Panc1 (cell line): ENCODE measurements at regions not wholly inside any gene's neighbourhood (a gene's known extent, or its start where the extent isn't known, plus 50 kb on each side); places are given as distances from the start of the nearest gene placed in this dataset.

Experiments
- ATAC-seq: fragments of 200-7000 bp; cut with Tn5 transposase; 2 replicates; pipeline ENCODE4 v1.9.1; 2020; ENCODE audit warnings: mild to moderate bottlenecking, moderate library complexity
- BruUV-seq: library from RNA; stranded (reverse); fragments of 400-500 nt; replicated peaks from 2 replicates; lab custom pipeline; 2021; lab: Mats Ljungman, UMichigan
- CTCF ChIA-PET: fragments of 300-600 bp; sonication (Branson Sonifier 250); formaldehyde crosslinking; loops from one replicate; lab custom pipeline; 2022; ENCODE audit warnings: antibody characterized with exemption; lab: Charles Lee
- POLR2A ChIA-PET: fragments of 300-600 bp; sonication (Branson Sonifier 250); formaldehyde crosslinking; loops from one replicate; lab custom pipeline; 2022; ENCODE audit warnings: antibody characterized with exemption; lab: Charles Lee
- DNase-seq: peaks from one replicate; pipeline ENCODE4 v3.0.0-alpha.2; 2010; ENCODE audit warnings: low read depth, low spot score
- H3K27ac ChIP-seq: 2 replicates; pipeline ENCODE4 v1.5.1; 2011; ENCODE audit warnings: mild to moderate bottlenecking, low read length, inconsistent platforms
- H3K27me3 ChIP-seq: fragments of 200-500 bp; sonication (Bioruptor generic); 2 replicates; pipeline ENCODE4 v1.6.0; 2014; ENCODE audit warnings: low read length, inconsistent platforms; ENCODE audit not compliant: control insufficient read depth, insufficient read depth
- H3K36me3 ChIP-seq: fragments of 200-500 bp; sonication (Bioruptor generic); 2 replicates; pipeline ENCODE4 v1.5.1; 2014; ENCODE audit warnings: inconsistent platforms, mild to moderate bottlenecking, low read length, moderate library complexity; ENCODE audit not compliant: control insufficient read depth, insufficient read depth
- H3K4me1 ChIP-seq: 2 replicates; pipeline ENCODE4 v1.5.1; 2011; ENCODE audit warnings: inconsistent platforms, mild to moderate bottlenecking, low read length, moderate library complexity; ENCODE audit not compliant: control insufficient read depth, insufficient read depth
- H3K4me3 ChIP-seq, 2 experiments: 2 replicates each; pipeline ENCODE4 v1.5.1; 2011 to 2012; ENCODE audit warnings: low read depth in 2 of 2, low read length in 2 of 2, mild to moderate bottlenecking in 2 of 2, inconsistent platforms in 1 of 2, moderate library complexity in 1 of 2
- H3K9me3 ChIP-seq: fragments of 200-500 bp; sonication (Bioruptor generic); 2 replicates; pipeline ENCODE4 v1.5.1; 2014; ENCODE audit warnings: low read depth, mild to moderate bottlenecking, inconsistent platforms, low read length, moderate library complexity; ENCODE audit not compliant: control insufficient read depth, insufficient read depth
- POLR2AphosphoS5 ChIP-seq: IDR thresholded peaks from 2 replicates; pipeline ENCODE4 v1.6.1; 2012; ENCODE audit warnings: mild to moderate bottlenecking, low read depth, low read length, moderate library complexity
- REST ChIP-seq, 2 experiments: IDR thresholded peaks; 2 replicates each; pipeline ENCODE4 v1.6.1; 2011 to 2012; ENCODE audit warnings: low read depth in 2 of 2, control low read depth in 1 of 2, low read length in 1 of 2, mild to moderate bottlenecking in 1 of 2, moderate library complexity in 1 of 2; ENCODE audit not compliant: insufficient read depth in 1 of 2
- SIN3A ChIP-seq: IDR thresholded peaks from 2 replicates; pipeline ENCODE4 v1.6.1; 2012; ENCODE audit warnings: low read depth, mild to moderate bottlenecking, low read length, moderate library complexity, borderline replicate concordance; ENCODE audit not compliant: insufficient read depth
- TCF7L2 ChIP-seq: IDR thresholded peaks from 2 replicates; pipeline ENCODE4 v1.6.1; 2011; ENCODE audit warnings: mild to moderate bottlenecking, low read depth, low read length, inconsistent platforms
- in situ Hi-C: cut with HindIII; loops from 2 replicates; pipeline ENCODE4 v1.10.0; 2016; ENCODE audit warnings: low sequenced_read_pairs, low pct_unique_long_range_greater_than_20kb
- intact Hi-C: fragments of 100-400 bp; cut with micrococcal nuclease; formaldehyde crosslinking; loops from one replicate; pipeline ENCODE4 v1.10.0; 2022; ENCODE audit not compliant: unreplicated experiment
- TF ChIP-seq, protein P1 (sequence below): fragments of 450-650 bp; IDR thresholded peaks from 2 replicates; pipeline ENCODE4 v1.5.1; 2017; ENCODE audit warnings: mild to moderate bottlenecking

- Histone ChIP-seq H3K27ac (no peak overlapping the region), H3K9me3 (no peaks in the 10 kb centered on the region), H3K36me3 (no peaks in the 10 kb centered on the region), H3K4me1 (no peaks in the 10 kb centered on the region), H3K27me3 (no peaks in the 10 kb centered on the region), H3K4me3 (no peak overlapping the region)
- in situ Hi-C loops, result no loop called here
- ChIA-PET CTCF (no interaction called here), POLR2A (no interaction called here)
- BruUV-seq, result no TSS peak
- no peak for TF ChIP-seq TCF7L2
- no peak for TF ChIP-seq SIN3A
- TF ChIP-seq POLR2AphosphoS5, result no peak
- TF ChIP-seq REST (IDR thresholded peaks at IDR 0.05; ENCODE audit: insufficient read depth in 1 of 2, low read depth in 2 of 2, low read length in 1 of 2), result no peak
- TF ChIP-seq, protein P1, sequence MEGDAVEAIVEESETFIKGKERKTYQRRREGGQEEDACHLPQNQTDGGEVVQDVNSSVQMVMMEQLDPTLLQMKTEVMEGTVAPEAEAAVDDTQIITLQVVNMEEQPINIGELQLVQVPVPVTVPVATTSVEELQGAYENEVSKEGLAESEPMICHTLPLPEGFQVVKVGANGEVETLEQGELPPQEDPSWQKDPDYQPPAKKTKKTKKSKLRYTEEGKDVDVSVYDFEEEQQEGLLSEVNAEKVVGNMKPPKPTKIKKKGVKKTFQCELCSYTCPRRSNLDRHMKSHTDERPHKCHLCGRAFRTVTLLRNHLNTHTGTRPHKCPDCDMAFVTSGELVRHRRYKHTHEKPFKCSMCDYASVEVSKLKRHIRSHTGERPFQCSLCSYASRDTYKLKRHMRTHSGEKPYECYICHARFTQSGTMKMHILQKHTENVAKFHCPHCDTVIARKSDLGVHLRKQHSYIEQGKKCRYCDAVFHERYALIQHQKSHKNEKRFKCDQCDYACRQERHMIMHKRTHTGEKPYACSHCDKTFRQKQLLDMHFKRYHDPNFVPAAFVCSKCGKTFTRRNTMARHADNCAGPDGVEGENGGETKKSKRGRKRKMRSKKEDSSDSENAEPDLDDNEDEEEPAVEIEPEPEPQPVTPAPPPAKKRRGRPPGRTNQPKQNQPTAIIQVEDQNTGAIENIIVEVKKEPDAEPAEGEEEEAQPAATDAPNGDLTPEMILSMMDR, result no peak
- DNase-seq (no peak), ATAC-seq (no peak)
- intact Hi-C loops, result no loop called here
Measured at GRCh38 chr13:58018865-58019264, 387.3 kb downstream of the PCDH17 start.

- ATAC-seq (no peak), DNase-seq (no peak)
- Histone ChIP-seq H3K4me3 (no peak overlapping the region), H3K9me3 (no peaks in the 10 kb centered on the region), H3K4me1 (no peaks in the 10 kb centered on the region), H3K27me3 (no peaks in the 10 kb centered on the region), H3K27ac (no peak overlapping the region), H3K36me3 (no peaks in the 10 kb centered on the region)
- in situ Hi-C loops, result no loop called here
- BruUV-seq, result no TSS peak
- intact Hi-C loops, result no loop called here
- CTCF ChIA-PET, result no interaction called here
- TF ChIP-seq POLR2AphosphoS5, result no peak
- no peak for TF ChIP-seq SIN3A
- TF ChIP-seq, protein P1, result no peak
- no peak for TF ChIP-seq REST (IDR thresholded peaks at IDR 0.05; ENCODE audit: insufficient read depth in 1 of 2, low read depth in 2 of 2, low read length in 1 of 2)
- TF ChIP-seq TCF7L2, result no peak
- POLR2A ChIA-PET, result no interaction called here
Measured at GRCh38 chr13:58024103-58024502, 392.6 kb downstream of the PCDH17 start.
